ENCODE measurements at regions not wholly inside any gene's neighbourhood (a gene's known extent, or its start where the extent isn't known, plus 50 kb on each side); places are given as distances from the start of the nearest gene placed in this dataset.

- TF ChIP-seq CTCF (IDR thresholded peaks at IDR 0.05; ENCODE audit: low read depth, low read length, missing input control) = no peak
- TF ChIP-seq GABPA (IDR thresholded peaks at IDR 0.05 in 1 of 2, conservative IDR thresholded peaks at IDR 0.05 in 1 of 2) = no peak
- TF ChIP-seq REST (IDR thresholded peaks at IDR 0.05) = no peak
- TF ChIP-seq ATF3 (IDR thresholded peaks at IDR 0.05) = no peak
- TF ChIP-seq YY1 (IDR thresholded peaks at IDR 0.05) = no peak
- TF ChIP-seq JUND (IDR thresholded peaks at IDR 0.05) = no peak
- TF ChIP-seq RXRA (IDR thresholded peaks at IDR 0.05) = no peak
- no peak for TF ChIP-seq RAD21 (IDR thresholded peaks at IDR 0.05)
- no peak for TF ChIP-seq EGR1 (IDR thresholded peaks at IDR 0.05; ENCODE audit: low read depth in 2 of 2)
These were observed 241.5 kb upstream of the IGFBP3 start for GRCh38 chr7:46162609-46163008.

Data from liver (tissue), 3 donors.